ENCODE measurements at regions not wholly inside any gene's neighbourhood (a gene's known extent, or its start where the extent isn't known, plus 50 kb on each side); places are given as distances from the start of the nearest gene placed in this dataset.

DNA sequence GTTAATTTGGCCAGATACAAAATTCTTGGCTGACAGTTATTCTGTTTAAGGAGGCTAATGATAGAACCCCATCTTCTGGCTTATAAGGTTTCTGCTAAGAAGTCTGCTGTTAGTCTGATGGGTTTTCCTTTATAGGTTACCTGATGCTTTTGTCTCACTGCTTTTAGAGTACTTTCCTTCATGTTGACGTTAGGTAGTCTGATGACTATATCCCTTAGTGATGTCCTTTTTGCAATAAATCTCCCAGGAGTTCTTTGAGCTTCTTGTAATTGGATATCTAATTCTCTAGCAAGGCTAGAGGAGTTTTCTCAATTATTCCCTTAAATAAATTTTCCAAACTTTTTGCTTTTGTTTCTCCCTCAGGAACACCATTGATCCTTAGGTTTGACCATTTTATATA is 114.1 kb upstream of the CDIN1 start:
- TF ChIP-seq CTCF (conservative IDR thresholded peaks at IDR 0.05) = no peak
- no peak overlapping the region for H3K27ac ChIP-seq

DNA sequence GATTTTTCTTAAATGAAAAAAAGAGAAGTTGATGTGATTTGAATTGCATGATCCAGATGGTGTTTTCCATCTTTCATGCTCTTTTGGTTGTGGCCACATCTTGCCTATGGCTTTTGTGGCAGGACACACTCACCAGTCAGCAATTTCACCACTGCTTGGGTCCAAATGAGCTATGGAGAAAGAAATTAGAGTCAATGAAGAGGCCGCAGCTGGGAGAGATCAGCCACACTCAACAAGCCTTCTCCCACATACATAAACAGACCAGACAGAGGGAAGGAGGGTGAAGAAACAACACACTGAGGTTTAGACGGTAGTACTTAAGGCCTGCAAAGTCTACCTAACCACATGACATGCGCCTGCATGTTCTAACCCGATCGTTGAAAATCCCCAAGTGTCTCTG is 110.7 kb upstream of the CDIN1 start:
- no peak for TF ChIP-seq CTCF (conservative IDR thresholded peaks at IDR 0.05)
- H3K27ac ChIP-seq = no peak overlapping the region

DNA sequence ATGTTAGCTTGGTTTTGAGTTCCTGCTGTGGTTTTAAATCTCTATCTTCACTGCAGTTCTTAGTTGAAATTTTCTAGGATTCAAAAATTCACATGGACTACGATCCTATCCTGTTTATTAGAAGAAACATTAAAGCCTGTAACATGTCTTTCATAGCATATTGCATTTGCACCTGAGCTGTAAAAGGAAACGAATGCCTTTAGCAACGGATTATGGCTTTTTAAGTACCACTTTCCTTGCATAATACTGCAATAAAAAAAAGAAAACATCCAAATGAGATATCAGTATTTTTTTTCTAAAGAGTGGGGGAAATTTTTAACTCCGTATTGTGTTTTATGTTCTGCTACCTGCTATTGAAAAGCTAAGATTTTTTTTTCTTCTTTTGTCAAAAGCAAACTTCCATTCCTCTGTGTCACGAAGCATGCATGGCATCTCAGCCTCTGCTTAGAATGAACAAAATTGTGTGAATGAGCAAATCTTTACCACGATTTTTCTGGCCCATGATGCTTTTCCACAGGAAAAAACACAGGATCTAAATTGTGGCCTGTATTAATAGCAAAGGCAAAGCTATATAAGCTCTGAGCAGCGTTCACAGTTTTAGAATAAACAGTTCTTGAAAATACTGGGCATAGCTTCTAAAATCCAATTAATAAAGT is 110.0 kb upstream of the CDIN1 start:
- no peak for TF ChIP-seq CTCF (conservative IDR thresholded peaks at IDR 0.05)

GRCh38 chr15:36472672-36473071 is 106.8 kb upstream of the CDIN1 start:
- no peak for TF ChIP-seq CTCF (conservative IDR thresholded peaks at IDR 0.05)
- no peak overlapping the region for H3K27ac ChIP-seq

More for the DNA sequence above, 110.0 kb upstream of the CDIN1 start:
- no peak overlapping the region for H3K27ac ChIP-seq

DNA sequence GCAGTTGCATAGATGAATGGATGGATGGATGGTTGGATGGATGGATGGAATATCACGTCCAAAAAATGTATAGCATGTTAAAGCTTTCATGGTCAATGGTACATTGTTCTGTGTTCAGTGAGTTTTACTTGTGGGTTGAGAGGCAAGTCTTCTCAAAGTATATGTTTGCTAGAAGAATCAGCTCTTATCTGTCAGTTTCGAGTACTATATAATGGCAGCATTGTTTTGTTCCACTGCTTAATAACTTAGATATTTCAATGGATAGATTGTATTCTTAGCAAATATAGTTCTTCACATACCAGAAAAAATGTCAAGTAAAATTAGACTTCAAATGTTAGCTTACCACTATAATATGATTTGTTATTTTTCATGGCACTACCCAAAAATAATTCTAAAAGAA is 100.9 kb upstream of the CDIN1 start:
- TF ChIP-seq CTCF (conservative IDR thresholded peaks at IDR 0.05) = no peak
- H3K27ac ChIP-seq = no peak overlapping the region

GRCh38 chr15:36479200-36479896 is 100.1 kb upstream of the CDIN1 start:
- no peak for TF ChIP-seq CTCF (conservative IDR thresholded peaks at IDR 0.05)
- H3K27ac ChIP-seq = no peak overlapping the region

DNA sequence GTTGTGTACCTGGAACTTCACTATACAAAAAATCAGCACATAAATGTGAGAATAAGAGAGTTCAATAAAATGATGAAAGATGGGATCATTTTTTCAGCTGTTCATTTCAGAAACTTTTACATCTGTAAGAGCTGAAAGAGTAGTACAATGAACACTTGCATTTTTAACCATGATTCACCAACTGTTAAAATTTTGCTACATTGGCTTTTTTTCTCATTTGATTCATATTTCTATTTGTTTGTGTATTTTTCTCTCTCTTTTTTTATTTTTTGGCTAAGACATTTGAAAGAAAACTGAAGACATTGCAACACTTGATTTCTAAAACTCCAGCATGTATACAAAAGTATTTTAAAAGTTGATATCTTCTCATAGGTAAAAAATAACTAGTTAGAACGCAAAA is 98.3 kb upstream of the CDIN1 start:
- H3K27ac ChIP-seq = no peak overlapping the region
- TF ChIP-seq CTCF (conservative IDR thresholded peaks at IDR 0.05) = no peak
